HG02970 (cell line): ENCODE measurements at regions not wholly inside any gene's neighbourhood (a gene's known extent, or its start where the extent isn't known, plus 50 kb on each side); places are given as distances from the start of the nearest gene placed in this dataset.

Source experiments
- ATAC-seq: cut with Tn5 transposase; IDR thresholded peaks from one replicate; pipeline ENCODE4 v1.9.1; 2021; ENCODE audit warnings: mild to moderate bottlenecking, moderate library complexity, moderate number of reproducible peaks; ENCODE audit not compliant: unreplicated experiment, low FRiP score

DNA sequence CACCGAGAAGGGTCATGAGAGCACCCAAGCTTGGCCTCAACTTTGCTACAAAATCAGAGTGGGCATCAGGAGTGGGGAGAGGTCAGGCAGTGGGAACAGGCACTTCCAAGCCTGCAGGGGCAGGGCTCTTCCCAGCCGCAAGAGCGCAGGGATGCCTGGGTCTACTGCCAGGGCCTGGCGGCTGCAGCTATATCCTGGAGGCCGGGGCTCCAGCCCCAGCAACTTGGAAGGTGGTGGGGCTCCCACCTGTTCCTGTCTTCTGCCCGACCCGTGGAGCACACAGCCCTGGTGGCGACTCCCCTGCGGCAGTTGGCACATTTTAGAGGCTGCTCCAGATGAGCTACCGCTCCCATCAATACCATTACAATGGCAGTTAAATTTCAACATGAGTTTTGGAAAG, 607.0 kb downstream of the TRAM1L1 start:
- no peak for ATAC-seq

DNA sequence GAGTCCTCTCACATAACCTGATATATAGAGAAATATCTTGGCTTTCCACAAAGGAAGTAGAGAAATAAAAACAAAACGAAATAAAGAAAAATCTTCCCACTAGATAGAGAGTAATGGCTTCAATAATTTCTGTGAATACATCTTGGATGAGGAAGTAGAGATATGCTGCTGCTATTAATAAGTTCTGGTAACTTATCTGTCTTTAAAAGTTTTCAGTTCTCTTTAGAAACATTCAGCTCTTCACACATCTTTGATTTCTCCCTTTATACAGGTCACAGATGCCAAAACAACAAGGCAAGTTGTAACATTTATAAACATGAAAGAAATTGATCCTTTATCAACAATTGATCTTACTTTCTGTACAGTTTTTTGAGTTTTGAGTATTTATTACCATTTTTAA, 615.8 kb downstream of the TRAM1L1 start:
- ATAC-seq, result no peak

DNA sequence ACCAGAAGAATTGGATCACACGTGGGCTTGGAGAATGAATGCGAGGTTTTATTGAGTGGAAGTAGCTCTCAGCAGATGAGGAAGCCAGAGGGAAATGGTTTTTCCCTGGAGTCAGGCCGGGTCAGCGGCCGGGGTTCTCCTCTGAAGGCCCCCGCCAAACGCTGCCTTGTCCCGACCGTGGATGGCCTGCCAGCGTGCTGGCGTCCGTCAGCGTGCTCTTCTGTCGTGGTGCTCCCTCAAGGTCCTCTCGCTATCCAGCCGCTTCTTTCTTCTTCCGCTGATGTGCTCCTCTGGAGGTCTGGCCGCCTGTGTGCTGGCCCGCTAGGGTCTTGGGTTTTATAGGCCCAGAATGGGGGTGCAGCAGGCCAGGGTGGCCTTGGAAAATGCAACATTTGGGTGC, 632.2 kb downstream of the TRAM1L1 start:
- no peak for ATAC-seq

DNA sequence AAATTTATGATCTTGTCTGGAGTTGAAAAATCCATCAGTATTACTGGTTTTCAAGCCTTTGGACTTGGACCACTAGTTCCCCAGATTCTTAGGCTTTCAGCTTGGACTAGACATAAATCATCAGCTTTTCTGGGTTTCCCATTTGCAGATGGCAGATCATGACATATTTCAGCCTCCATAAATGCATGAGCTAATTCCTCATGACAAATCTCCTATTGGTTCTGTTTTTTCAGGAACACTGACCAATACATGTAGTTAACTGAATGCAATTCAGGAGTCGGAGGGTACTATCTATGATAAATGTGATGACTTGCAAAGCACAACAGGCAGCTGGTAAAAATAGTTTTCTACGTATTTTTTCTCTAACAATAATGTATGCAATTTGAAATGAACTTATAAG, 635.6 kb downstream of the TRAM1L1 start:
- ATAC-seq, result no peak

DNA sequence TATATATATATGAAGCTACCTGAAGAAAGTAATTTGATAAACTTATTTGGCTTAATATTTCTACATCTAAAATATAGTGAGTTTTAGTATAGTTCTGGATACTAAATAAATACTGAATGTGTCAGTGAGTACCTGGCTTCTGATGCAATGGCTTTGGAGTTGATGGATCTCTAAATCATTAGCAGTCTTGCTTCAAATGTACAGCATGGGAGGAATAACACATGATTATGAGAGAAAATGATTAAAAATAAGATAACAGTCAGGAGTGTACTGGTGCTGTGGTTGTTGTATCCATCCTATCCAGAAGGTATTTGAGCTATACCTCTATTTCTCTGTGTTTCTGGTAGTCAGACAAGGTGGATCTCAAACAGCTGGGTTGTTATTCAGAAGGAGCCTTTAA, 641.3 kb downstream of the TRAM1L1 start:
- no peak for ATAC-seq

DNA sequence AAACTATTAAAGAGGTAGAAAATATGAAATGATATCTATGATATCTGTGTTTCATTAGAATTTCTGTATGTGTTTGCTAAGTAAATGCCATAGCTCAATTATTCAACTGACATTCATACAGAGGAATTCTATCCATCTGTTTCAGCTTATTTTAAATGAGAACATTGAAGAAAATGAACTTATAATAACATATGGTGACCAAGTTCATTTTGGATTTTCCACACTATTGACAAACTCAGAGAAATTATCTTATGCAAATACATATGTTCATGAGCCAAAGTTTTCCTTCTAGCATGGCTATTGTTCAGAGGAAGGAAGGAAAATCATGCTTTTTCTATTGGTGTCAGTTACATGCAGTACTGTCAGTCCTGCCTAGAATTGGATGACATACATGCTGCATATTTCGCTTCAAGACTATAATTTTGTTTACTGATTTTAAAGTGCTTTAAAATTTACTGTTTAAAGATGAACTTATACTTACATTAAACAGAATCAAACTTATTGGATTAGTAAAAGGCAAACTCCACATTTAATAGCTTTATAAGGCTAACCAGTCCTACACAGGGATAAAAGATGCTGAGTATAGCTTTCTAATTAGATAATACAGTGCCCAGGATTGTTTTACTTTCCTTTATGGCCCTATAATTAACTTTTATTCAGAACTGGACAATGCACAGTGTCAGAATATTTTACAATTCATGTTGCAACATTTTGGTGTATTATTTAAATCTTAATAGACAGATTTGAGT, 646.2 kb downstream of the TRAM1L1 start:
- no peak for ATAC-seq

DNA sequence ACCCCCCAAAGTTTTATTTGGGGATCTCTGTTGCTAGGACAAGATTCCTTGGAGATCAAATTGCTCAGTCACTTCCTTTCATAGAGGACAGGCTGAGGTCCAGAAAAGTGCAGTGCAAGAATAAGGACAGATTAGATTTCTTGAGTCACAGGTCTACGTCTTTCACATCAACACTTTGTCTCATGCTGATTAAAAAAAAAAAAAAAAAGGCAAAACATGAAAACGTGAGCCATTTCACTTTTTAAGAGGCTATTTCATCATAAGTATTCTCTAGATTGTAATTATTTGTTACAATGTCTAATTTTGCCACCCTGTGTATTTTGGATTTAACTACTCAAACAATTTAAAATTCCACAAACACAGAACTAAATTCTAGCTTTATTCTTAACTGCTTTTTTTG, 647.0 kb downstream of the TRAM1L1 start:
- no peak for ATAC-seq

DNA sequence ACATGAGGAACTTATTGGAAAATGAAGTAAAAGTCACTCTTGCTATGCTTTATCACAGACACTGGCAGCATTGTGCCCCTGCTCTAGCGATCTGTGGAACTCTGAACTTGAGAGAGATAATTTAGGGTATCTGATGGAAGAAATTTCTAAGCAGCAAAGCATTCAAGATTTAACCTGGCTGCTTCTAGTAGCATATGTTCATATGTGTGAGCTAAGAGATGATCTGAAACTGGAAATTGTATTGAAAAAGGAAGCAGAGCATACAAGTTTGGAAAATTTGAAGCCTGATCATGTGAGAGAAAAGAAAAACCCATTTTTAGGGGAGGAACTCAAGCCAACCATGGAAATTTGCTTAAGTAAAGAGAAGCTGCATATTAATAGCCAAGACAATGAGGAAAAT, 657.7 kb downstream of the TRAM1L1 start:
- no peak for ATAC-seq

DNA sequence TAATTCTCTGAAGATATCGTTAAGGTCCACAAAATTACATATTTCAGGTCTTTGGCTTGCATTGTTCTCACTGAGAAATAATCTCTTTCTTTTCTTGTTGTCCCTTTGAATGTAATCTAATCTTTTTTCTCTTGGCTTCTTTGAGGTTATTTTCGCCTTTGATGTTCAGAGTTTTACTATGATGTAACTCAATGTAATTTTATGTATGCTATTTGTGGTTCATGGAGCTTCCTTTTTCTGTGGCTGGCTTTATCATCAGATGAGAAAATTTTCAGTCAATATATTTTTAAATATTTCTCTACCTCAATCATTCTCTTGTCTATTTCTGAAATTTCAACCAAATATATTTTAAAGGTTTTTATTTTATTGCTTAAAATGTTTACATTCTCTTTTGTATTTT, 672.2 kb downstream of the TRAM1L1 start:
- no peak for ATAC-seq

DNA sequence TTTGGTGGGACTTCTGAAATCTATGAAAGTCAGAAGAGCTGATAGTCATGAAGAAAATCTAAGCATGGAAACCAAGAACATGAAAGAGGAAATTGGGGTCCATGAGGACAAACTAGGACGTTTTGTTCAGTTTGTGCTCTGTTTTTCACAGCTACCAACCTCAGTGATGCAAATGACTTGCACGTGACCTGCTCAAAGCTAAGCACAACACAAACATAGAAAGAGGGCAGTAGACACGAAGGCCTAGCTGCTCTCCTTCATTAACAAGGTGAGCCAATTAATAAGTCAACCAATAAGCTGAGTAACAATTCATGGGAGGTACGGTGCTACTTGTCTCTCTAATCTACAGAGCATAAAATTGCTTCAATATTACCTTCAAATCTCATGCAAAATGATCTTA, 684.1 kb downstream of the TRAM1L1 start:
- ATAC-seq, result no peak

DNA sequence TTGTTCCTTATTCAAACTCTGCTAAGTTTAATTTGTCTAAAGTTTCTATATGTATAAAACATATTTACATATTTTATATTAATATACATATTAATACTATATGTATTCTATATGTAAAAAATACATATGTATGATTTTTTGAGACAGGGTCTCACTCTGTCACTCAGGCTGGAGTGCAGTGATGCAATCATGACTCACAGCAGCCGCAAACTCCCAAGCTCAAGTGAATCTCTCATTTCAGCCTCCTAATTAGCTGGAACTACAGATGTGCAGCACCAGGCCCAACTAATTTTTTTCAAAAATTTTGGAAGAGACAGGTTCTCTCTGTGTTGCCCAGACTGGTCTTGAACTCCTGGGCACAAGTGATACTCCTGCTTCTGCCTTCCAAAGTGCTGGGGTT, 684.9 kb downstream of the TRAM1L1 start:
- no peak for ATAC-seq

DNA sequence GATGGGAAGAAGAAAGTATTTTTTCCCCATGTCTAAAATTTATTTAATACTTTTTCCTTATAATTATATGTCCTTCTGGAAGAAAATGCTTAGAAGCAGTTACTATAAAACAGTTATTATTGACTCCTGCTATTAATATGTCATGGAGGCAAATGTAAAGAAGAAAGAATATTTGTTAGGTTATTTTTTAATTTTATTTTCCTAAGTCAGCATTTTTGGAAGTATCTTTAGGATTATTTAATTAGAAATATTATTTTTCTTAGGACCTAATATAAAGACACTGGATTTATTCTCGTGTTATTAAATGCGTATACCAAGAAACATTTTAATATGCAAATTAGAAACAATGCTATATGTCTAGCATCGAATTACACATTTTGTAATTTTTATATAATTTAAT, 687.7 kb downstream of the TRAM1L1 start:
- ATAC-seq, result no peak

DNA sequence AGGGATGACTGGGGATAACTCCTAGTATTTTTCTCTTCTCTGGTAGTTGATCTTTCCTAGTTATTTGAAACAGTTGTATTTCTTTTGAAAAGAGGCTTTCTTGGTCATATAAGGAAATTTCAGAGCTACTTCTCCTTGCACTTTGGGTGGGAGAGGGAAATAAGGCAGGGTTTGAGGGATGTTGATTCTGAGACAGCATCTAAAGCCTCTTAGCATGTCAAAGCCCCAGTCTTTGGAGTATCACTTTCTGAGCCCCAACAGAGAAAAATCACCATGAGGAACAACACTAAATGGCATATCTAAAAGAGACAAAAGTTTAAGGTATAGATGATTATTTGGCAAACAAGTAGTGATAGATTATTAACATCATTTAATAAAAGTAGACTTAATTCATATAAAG, 688.1 kb downstream of the TRAM1L1 start:
- no peak for ATAC-seq

DNA sequence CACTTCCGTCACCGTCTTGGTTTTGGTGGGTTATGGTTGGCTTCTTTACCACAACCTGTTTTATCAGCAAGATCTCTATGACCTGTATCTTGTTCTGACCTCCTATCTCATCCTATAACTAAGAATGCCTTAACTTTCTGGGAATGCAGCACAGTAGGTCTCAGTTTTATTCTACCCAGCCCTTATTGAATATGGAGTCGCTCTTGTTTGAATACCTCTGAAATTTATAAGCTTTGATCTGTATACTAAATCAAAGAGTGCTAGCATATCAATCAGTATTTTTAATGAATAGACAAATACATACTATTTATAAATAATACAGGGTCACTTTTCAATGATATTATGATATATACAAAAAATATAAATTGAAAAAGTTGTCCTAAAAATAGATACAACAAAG, 690.0 kb downstream of the TRAM1L1 start:
- ATAC-seq, result no peak

DNA sequence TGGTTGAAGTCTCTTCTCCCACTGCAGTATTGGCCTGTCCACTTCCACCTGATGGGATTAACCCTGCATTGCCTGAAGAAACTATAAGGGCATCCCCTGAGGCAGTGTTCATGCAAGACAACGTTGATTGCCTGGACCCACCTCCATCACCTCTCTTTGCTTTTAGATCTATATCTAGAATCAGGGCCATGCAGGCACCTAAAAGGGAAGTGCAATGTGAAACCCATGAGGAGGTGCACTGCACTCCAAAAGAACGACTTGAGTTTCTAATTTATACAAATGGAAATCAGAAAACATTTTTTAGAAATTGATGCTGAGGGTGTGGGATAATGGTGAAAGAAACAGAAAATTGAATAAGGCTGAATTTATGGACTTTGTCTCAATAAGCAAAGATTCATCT, 694.4 kb downstream of the TRAM1L1 start:
- no peak for ATAC-seq

DNA sequence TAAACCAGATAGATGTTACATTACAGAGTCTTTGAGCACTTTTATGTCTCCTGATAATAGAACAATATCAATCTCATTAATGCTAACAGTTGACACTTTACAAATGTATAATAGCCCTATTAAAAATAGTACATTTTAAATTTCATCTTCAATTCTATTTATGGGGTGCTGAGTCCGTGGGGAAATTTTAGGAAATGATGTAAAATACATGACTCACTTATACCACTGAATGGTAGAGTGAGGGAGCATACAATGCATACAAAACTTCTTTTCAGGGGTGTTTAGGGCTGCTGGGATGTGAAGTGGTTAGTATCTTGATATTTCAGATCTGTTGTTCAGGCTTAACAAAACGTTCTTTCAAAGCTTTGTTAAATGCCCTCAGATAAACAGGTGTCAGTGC, 696.2 kb downstream of the TRAM1L1 start:
- no peak for ATAC-seq

DNA sequence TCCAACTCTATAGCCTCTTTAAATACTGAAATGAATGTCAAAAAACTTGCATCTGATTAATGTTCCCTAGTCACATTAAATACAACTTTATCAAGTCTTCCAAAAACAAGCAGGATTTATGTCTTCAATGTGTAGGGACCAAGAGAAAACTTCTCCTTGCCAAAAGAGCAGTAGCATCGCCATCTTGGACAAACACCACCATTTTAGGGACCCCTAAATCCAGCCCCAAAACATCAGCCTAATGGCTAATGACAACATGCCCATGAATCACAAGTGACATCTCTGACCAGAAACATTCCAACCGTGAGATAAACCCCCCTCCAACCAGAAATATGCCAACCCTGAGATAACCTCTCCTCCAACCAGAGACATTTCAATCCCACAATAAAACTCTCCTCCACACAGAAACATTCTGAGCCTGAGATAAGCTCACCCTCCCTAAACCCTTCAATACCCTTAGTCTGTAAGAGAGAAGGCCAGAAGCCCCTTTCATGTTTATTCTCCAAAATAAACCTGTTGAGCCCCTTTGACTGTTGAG, 697.4 kb downstream of the TRAM1L1 start:
- no peak for ATAC-seq

DNA sequence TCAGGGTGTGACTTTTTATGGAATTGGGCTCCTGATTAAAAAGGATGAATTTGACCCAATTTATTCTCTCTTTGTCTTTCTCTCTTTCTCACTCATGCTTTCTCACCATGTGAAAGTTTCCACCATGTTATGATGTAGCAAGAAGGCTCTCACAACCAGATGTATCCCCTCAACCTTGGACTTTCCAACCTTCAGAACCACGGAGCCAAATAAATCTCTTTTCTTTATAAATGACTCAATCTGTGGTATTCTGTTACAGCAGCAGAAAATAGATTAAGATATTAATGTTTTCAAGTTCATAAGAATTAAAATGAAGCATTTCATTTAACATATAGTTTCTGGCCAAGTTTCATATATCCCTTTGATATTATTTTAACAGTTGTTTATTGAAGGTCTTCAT, 698.5 kb downstream of the TRAM1L1 start:
- ATAC-seq, result no peak

DNA sequence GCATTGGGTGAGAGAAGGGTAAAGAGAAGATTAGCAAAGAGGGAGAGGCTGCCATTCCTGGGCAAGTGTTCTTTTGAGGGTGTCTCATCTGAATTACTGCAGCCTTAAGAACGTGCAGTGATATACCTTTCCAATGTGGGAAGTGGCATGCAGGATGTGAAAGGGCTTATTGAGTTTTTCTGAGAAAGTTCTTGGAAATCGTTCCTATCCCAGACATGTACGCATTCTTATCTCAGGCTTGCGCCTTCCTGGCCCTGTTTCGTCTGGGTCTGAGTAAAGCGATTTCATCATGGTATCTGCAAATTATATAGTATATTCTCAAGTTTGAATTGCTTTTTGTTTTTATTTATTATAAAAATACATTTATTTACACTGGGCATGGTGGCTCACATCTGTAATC, 699.8 kb downstream of the TRAM1L1 start:
- ATAC-seq, result no peak

DNA sequence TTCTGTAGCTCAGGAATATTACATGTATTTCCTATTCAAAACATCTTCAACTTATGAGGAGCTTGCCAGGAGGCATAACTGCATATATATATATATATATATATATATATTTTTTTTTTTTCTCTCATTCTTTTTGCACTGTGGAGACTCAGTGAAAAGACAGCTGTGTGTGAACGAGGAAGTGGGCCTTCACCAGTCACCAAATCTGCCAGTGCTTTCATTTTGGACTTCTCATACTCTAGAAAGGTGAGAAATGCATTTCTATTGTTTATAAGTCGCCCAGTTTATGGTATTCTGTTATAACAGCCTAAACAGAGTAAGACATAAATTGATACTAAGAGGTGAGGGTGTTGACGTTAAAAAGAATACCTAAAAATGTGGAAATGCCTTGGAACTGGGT, 710.6 kb downstream of the TRAM1L1 start:
- ATAC-seq, result no peak

DNA sequence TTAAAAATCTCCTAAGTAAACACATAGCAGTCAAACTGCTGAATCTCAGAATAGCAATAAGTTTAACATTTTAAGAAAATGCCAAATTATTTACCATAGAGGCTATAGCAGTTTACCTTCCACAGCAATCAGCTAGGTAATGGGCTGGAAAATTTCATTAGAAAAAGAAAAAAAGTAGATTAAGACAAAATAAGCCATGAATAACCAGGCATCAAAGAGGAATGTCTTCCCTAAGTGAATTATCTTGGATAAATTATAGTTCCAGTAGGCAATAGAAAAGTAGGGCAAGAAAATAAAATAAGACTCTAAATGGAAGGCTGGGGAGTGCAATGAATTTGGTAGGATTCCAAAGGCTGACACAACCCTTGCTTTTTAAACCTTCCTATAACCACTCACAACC, 722.8 kb downstream of the TRAM1L1 start:
- ATAC-seq, result no peak

DNA sequence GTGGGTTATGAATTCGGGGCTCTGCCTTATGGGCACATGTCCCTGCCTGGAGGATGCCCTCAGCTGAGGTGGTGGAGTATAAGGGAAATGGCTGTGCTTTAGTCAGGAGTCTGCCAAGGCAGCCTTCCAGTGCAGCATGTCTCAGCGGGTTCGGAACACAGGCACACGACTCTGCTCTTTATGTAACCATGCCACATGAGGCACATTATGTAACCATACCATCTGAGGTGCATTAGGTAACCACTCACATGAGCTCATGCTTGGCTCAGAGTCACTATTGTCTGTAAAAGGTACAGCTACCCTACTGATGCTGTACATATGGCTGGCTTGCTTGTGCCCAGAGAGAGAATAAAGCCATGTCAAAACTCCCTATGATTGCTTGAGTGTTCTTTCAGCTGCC, 723.6 kb downstream of the TRAM1L1 start:
- ATAC-seq, result no peak
